T47D (cell line): ENCODE measurements at regions not wholly inside any gene's neighbourhood (a gene's known extent, or its start where the extent isn't known, plus 50 kb on each side); places are given as distances from the start of the nearest gene placed in this dataset.

ENCODE experiments used
- DNase-seq, 2 experiments: peaks; one replicate each; pipeline versions ENCODE4 v3.0.0 to v3.0.0-alpha.2; 2011 to 2012; ENCODE audit warnings: low read depth in 1 of 2, low spot score in 1 of 2
- JUND ChIP-seq: IDR thresholded peaks from 2 replicates; pipeline ENCODE4 v1.6.1; 2012; ENCODE audit warnings: low read depth
- in situ Hi-C: cut with HindIII; loops from 2 replicates; pipeline ENCODE4 v1.10.0; 2016; ENCODE audit warnings: low sequenced_read_pairs, low pct_unique_long_range_greater_than_20kb

DNA sequence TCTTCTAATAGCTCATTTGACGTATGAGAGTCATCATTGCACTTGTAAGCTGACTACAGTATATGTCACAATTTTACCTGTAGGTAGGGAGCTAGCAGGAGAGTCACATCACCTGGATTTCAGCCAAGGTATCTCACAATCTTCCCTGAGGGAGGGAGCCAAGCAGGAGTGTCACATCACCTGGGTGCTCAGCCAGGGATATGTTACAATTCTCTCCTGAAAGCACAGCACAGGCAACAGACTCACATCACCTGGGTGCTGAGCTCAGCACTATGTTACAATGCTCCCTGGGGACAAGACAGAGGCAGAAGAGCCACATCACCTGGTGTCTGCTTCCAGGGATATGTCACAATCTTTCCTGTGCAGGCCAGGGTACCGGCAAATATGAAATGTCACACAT, 51.5 kb upstream of the ZNF730 start:
- in situ Hi-C loops = no loop called here
- TF ChIP-seq JUND = no peak
- peak in 1 of 2 experiments; percentile 23 for DNase-seq

DNA sequence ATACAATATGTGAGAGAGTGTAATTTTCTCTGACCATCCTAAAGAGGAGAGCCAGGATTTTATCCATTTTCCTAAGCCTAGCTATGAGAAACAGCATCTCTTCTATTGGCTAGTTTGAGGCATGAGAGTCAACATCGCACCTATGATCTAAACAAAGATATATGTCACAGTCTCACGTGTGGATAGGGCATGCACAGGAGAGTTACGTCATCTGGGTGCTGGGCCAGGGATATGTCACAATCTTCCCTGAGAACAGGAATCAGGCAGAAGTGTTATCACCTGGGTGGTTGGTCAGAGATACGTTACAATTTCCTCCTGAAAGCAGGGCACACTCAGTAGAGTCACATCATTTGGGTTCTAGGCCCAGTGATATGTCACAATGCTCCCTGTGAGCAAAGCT, 53.9 kb upstream of the ZNF730 start:
- no peak for TF ChIP-seq JUND
- DNase-seq = no peak
- in situ Hi-C loops = no loop called here

DNA sequence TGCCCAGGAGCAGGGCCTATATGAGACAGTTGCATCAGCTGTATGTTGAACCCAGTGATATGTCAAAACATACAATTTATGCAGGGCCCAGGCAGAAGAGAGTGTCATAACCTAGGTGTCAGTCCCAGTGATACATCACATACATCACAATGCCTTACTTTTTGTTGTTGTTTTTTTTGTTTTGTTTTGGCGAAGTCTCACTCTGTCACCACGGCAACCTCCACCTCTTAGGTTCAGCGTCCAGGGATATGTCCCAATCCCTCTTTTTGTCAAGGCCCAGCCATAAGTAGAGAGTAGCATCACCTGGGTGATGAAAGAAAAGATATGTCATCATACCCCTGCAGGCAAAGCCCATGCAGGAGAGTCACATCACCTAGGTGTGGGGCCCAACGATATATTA, 56.8 kb upstream of the ZNF730 start:
- in situ Hi-C loops = no loop called here
- no peak for DNase-seq
- TF ChIP-seq JUND = no peak

DNA sequence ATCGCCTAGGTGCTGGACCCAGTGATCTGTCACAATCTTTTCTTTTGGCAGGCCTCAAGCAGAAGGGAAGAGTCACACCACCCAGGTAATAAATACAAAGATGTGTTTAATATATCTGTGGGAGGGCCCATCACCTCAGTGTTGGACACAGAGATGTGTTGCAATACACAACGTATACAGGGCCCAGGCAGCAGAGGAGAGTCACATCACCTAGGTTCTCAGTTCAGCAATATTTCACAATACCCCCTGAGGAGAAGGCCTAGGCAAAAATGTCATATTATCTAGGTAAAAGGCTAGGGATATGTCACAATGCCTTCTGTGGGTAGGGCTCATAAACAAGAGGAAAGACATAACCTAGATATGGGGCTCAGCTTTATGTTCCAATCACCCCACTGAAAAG, 53.5 kb upstream of the ZNF728 start:
- in situ Hi-C loops = no loop called here

DNA sequence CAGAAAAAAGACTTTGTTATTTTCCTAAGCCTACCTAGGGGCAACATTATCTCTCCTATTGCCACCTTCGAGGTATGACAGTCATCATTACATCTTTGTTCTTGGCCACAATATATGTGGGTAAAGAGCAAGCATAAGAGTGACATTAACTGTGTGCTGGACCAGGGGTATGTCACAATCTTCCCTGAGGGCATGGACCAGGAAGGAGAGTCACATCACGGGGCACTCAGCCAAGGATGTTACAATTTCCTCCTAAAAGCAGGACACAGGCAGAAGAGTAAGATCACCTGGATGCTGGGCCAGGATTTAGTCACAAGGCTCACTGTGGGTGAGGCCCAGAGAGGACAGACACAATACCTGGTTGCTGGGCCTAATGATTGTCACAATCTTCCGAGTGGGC, 53.0 kb upstream of the ZNF728 start:
- TF ChIP-seq JUND = no peak
- DNase-seq = peak in 1 of 2 experiments; percentile 29
- in situ Hi-C loops = no loop called here

More for the DNA sequence above, 53.5 kb upstream of the ZNF728 start:
- no peak for DNase-seq
- no peak for TF ChIP-seq JUND

DNA sequence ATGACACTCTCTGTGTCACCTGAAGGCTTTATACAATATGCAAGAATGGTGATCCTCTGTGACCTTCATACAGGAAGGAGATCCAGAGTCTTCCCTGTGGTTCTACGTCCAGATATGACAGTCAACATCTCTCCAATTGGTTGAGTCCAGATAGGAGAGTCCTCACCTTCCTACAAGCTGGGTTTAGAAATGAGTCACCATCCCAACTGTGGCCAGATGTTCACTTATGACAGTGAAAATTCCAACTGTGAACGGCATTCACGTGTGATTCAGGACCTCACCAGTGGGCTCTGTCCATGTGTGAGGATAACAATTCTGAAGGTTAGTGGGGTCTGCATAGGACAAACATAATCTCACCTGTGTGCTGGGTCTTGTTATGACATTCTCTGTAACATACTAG, 52.5 kb upstream of the ZNF728 start:
- no peak for TF ChIP-seq JUND
- in situ Hi-C loops = no loop called here
- no peak for DNase-seq

DNA sequence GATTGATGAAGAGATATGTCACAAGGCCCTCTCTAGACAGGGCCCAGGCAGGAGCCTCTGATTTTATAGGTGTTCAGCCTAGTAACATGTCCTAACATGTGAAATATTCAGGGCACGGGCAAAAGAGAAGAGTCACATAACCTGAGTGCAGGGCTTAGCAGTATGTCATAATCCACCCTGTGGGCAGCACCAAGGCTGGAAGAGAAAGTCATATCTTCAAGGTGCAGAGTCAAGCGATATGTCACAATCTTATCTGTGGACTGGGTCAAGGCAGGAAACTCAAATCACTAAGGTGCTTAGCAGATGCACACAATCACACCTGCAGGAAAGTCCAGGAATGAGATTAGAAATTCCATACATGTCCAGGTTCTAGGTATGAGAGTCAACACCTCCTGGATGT, 51.5 kb upstream of the ZNF728 start:
- in situ Hi-C loops = no loop called here
- TF ChIP-seq JUND = no peak

More for the DNA sequence above, 51.5 kb upstream of the ZNF728 start:
- DNase-seq = no peak
